ENCODE measurements at regions not wholly inside any gene's neighbourhood (a gene's known extent, or its start where the extent isn't known, plus 50 kb on each side); places are given as distances from the start of the nearest gene placed in this dataset.

DNA sequence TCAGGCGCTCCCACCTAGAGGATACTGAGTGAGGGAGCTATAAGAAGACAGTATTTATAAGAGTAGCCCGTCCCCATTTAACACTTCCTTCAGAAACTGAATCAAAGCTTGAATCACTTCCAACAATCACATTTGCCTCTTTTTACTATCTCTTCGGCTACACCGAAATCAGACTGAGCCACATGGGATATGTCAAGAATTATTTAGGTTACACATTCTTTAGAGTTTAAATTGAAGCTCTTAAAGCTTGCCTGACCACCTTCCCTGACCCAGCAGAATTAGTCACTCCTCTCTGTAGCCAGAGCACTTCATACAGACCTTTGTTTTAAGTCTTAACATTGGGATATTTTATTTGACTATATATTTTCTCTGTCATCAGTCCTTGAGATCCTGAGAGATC is 163.7 kb downstream of the MAFB start:
- Mint-ChIP-seq H3K27me3 (ENCODE audit: low read depth) (peaks cover 19% of the 10 kb centered on the region), H3K27ac (ENCODE audit: unreplicated experiment) (no peak overlapping the region), H3K36me3 (ENCODE audit: low read depth) (no peaks in the 10 kb centered on the region), H3K4me3 (ENCODE audit: unreplicated experiment) (no peak overlapping the region), H3K4me1 (ENCODE audit: low read depth) (peaks cover 13% of the 10 kb centered on the region), H3K9me3 (ENCODE audit: low read depth) (peaks cover 5% of the 10 kb centered on the region)
- TF ChIP-seq, protein P1, sequence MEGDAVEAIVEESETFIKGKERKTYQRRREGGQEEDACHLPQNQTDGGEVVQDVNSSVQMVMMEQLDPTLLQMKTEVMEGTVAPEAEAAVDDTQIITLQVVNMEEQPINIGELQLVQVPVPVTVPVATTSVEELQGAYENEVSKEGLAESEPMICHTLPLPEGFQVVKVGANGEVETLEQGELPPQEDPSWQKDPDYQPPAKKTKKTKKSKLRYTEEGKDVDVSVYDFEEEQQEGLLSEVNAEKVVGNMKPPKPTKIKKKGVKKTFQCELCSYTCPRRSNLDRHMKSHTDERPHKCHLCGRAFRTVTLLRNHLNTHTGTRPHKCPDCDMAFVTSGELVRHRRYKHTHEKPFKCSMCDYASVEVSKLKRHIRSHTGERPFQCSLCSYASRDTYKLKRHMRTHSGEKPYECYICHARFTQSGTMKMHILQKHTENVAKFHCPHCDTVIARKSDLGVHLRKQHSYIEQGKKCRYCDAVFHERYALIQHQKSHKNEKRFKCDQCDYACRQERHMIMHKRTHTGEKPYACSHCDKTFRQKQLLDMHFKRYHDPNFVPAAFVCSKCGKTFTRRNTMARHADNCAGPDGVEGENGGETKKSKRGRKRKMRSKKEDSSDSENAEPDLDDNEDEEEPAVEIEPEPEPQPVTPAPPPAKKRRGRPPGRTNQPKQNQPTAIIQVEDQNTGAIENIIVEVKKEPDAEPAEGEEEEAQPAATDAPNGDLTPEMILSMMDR (IDR thresholded peaks at IDR 0.05): no peak
- DNase-seq (ENCODE audit: low spot score): no peak

DNA sequence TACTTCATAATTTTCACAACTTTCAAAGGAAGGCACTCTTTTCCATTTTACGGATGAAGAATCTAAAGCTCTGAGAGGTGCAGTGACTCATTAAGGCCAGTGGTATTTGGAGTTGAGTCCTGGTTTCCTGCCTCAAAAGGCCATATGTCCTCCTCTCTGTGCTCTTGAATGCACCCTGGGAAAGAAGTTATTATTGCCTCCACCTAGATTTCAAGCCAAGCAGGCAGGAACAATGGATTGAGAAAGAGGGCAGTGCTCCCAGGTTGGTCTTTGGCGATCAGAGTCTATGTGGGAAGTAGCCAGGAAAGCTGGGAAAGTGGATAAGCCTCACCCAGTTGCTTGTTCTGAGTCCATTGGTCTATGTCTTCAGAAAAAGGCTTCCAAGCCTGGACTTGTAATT is 165.0 kb downstream of the MAFB start:
- DNase-seq (ENCODE audit: low spot score): no peak
- TF ChIP-seq, protein P1 (IDR thresholded peaks at IDR 0.05): no peak
- Mint-ChIP-seq H3K27me3 (ENCODE audit: low read depth) (peaks cover 26% of the 10 kb centered on the region), H3K4me1 (ENCODE audit: low read depth) (peaks cover 13% of the 10 kb centered on the region), H3K27ac (ENCODE audit: unreplicated experiment) (no peak overlapping the region), H3K9me3 (ENCODE audit: low read depth) (peaks cover 5% of the 10 kb centered on the region), H3K4me3 (ENCODE audit: unreplicated experiment) (no peak overlapping the region), H3K36me3 (ENCODE audit: low read depth) (no peaks in the 10 kb centered on the region)

DNA sequence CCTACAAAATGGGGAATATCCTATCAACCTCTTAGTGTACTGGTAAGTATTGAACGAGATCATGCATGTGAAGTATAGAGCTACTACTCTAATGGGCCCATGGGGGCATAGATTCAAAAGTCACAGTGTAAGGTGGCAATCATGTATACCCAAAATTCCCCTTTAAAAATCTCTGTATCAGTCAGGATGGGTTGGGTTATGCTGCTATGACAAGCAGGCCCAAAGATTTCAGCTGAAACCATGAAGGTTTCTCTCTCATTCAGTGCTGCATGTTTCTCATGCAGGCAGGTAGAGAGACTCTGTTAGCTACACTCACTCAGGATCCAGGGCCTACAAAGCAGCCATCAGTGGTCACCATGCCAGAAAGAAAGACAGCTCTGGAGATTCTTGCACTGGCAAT is 166.6 kb downstream of the MAFB start:
- peaks cover 5% of the 10 kb centered on the region for H3K9me3 Mint-ChIP-seq (ENCODE audit: low read depth)
- no peak for DNase-seq (ENCODE audit: low spot score)
- peaks cover 13% of the 10 kb centered on the region for H3K4me1 Mint-ChIP-seq (ENCODE audit: low read depth)
- no peaks in the 10 kb centered on the region for H3K36me3 Mint-ChIP-seq (ENCODE audit: low read depth)
- no peak overlapping the region for H3K4me3 Mint-ChIP-seq (ENCODE audit: unreplicated experiment)
- TF ChIP-seq, protein P1 (IDR thresholded peaks at IDR 0.05): no peak
- peaks cover 41% of the 10 kb centered on the region for H3K27me3 Mint-ChIP-seq (ENCODE audit: low read depth)
- no peak overlapping the region for H3K27ac Mint-ChIP-seq (ENCODE audit: unreplicated experiment)

DNA sequence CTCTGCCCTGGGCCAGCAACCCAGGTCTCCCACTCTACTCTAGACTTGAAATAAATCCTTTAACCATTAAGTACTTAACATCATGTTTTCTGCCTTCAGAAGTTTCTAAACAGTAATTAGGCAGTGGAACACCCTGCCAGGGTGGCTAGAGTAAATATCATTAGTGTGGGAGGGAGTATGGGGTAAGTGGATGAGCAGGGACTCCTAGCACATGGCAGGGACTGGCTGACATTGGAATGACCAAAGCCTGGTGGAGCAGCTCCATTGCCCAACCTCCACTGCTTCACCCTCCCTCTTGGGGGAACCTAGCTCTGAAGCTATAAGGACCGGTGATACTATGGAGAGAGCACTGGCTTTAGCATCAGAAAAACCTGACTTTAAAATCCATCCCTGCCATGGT is 167.1 kb downstream of the MAFB start:
- Mint-ChIP-seq H3K36me3 (ENCODE audit: low read depth) (no peaks in the 10 kb centered on the region), H3K27me3 (ENCODE audit: low read depth) (peaks cover 41% of the 10 kb centered on the region)
- no peak for DNase-seq (ENCODE audit: low spot score)

DNA sequence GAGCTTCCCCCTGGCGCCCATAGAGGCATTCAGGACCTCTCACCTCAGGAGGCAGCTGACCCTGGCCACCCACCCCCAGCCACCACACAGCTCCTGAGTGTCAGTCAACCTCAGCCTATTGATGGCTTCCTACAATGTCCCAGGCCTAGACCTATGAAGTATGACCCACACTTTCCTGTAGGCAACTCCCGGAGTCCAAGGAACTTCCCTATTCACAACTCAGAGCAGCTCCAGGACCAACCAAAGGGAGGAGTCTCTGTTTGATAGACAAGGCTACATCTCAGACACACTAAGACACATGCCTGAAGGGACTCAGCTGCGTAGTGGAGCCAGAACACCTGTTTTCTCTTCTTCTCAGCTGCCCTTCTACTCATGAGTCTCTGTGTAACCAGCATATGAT is 169.1 kb downstream of the MAFB start:
- TF ChIP-seq, protein P1 (IDR thresholded peaks at IDR 0.05): no peak
- Mint-ChIP-seq H3K27ac (ENCODE audit: unreplicated experiment) (no peak overlapping the region), H3K27me3 (ENCODE audit: low read depth) (peaks cover 54% of the 10 kb centered on the region)

More for the DNA sequence above, 167.1 kb downstream of the MAFB start:
- TF ChIP-seq, protein P1 (IDR thresholded peaks at IDR 0.05): no peak
- no peak overlapping the region for H3K27ac Mint-ChIP-seq (ENCODE audit: unreplicated experiment)
- H3K4me1 Mint-ChIP-seq (ENCODE audit: low read depth): peaks cover 13% of the 10 kb centered on the region
- H3K4me3 Mint-ChIP-seq (ENCODE audit: unreplicated experiment): no peak overlapping the region
- H3K9me3 Mint-ChIP-seq (ENCODE audit: low read depth): peaks cover 5% of the 10 kb centered on the region

More for the DNA sequence above, 169.1 kb downstream of the MAFB start:
- H3K36me3 Mint-ChIP-seq (ENCODE audit: low read depth): no peaks in the 10 kb centered on the region
- no peak overlapping the region for H3K4me3 Mint-ChIP-seq (ENCODE audit: unreplicated experiment)
- peaks cover 5% of the 10 kb centered on the region for H3K9me3 Mint-ChIP-seq (ENCODE audit: low read depth)
- peaks cover 2% of the 10 kb centered on the region for H3K4me1 Mint-ChIP-seq (ENCODE audit: low read depth)
- no peak for DNase-seq (ENCODE audit: low spot score)

All from chondrocyte (in vitro differentiated cells).